HUES6 (cell line): ENCODE measurements at regions not wholly inside any gene's neighbourhood (a gene's known extent, or its start where the extent isn't known, plus 50 kb on each side); places are given as distances from the start of the nearest gene placed in this dataset.

ENCODE experiments used
- H3K27ac ChIP-seq: 2 replicates; pipeline ENCODE4 v1.7.0; 2013; ENCODE audit warnings: low read depth, mild to moderate bottlenecking, low read length, inconsistent platforms
- H3K27me3 ChIP-seq: 2 replicates; pipeline ENCODE4 v1.6.1; 2013; ENCODE audit warnings: low read length; ENCODE audit not compliant: control insufficient read depth, insufficient read depth
- H3K36me3 ChIP-seq: 2 replicates; pipeline ENCODE4 v1.6.1; 2013; ENCODE audit warnings: low read length; ENCODE audit not compliant: control insufficient read depth, insufficient read depth
- H3K4me1 ChIP-seq: 2 replicates; pipeline ENCODE4 v1.6.1; 2013; ENCODE audit warnings: low read length; ENCODE audit not compliant: control insufficient read depth, insufficient read depth
- H3K4me3 ChIP-seq: 2 replicates; pipeline ENCODE4 v1.5.1; 2013; ENCODE audit warnings: low read depth, low read length
- H3K9ac ChIP-seq: one replicate; pipeline ENCODE4 v1.6.1; 2013; ENCODE audit warnings: mild to moderate bottlenecking, low read length
- H3K9me3 ChIP-seq: 2 replicates; pipeline ENCODE4 v1.6.1; 2013; ENCODE audit warnings: low read depth, low read length; ENCODE audit not compliant: control insufficient read depth, insufficient read depth

- Histone ChIP-seq H3K4me1 (no peaks in the 10 kb centered on the region), H3K27ac (no peak overlapping the region), H3K9me3 (no peaks in the 10 kb centered on the region; the same call in 1 of the 2 replicates), H3K27me3 (no peaks in the 10 kb centered on the region), H3K4me3 (no peak overlapping the region), H3K9ac (no peak overlapping the region), H3K36me3 (no peaks in the 10 kb centered on the region)
Measured at GRCh38 chr22:49181942-49182341, 645.7 kb downstream of the BRD1 start.

DNA sequence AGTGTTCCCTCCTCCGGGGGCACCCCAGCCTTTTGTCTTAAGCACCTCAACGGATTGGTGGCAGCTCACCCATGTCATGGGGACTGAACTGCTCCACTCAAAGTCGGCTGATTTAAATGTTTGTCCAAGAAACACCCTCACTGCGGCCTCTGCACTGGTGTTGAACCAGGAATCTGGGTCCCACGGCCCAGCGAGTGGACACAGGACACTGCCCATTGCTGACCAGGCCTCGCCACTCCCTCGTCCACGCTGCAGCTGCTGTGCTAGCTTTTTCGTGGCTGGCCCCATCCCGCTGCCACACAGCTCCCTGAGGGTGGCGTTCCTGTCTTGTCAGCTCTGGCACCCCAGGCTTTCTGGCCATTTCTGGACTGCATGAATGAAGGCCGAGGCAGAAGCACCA, 646.2 kb downstream of the BRD1 start:
- Histone ChIP-seq H3K27ac (no peak overlapping the region), H3K36me3 (no peaks in the 10 kb centered on the region), H3K4me3 (no peak overlapping the region), H3K9me3 (no peaks in the 10 kb centered on the region; the same call in 1 of the 2 replicates), H3K27me3 (no peaks in the 10 kb centered on the region), H3K9ac (no peak overlapping the region), H3K4me1 (no peaks in the 10 kb centered on the region)

GRCh38 chr22:49180683-49181024, 647.0 kb downstream of the BRD1 start:
- Histone ChIP-seq H3K4me1 (no peaks in the 10 kb centered on the region), H3K27ac (no peak overlapping the region), H3K4me3 (no peak overlapping the region), H3K36me3 (no peaks in the 10 kb centered on the region), H3K9me3 (peaks cover 4% of the 10 kb centered on the region; the same call in 1 of the 2 replicates), H3K9ac (no peak overlapping the region), H3K27me3 (no peaks in the 10 kb centered on the region)

- Histone ChIP-seq H3K9me3 (peaks cover 4% of the 10 kb centered on the region; the same call in 1 of the 2 replicates), H3K4me1 (no peaks in the 10 kb centered on the region), H3K27me3 (no peaks in the 10 kb centered on the region), H3K9ac (no peak overlapping the region), H3K4me3 (no peak overlapping the region), H3K36me3 (no peaks in the 10 kb centered on the region), H3K27ac (no peak overlapping the region)
Measured at GRCh38 chr22:49179886-49180682, 647.6 kb downstream of the BRD1 start.

- Histone ChIP-seq H3K4me3 (no peak overlapping the region), H3K9ac (no peak overlapping the region), H3K4me1 (no peaks in the 10 kb centered on the region), H3K36me3 (no peaks in the 10 kb centered on the region), H3K9me3 (peaks cover 4% of the 10 kb centered on the region; the same call in 1 of the 2 replicates), H3K27me3 (no peaks in the 10 kb centered on the region), H3K27ac (no peak overlapping the region)
Measured at GRCh38 chr22:49179175-49179574, 648.5 kb downstream of the BRD1 start.

DNA sequence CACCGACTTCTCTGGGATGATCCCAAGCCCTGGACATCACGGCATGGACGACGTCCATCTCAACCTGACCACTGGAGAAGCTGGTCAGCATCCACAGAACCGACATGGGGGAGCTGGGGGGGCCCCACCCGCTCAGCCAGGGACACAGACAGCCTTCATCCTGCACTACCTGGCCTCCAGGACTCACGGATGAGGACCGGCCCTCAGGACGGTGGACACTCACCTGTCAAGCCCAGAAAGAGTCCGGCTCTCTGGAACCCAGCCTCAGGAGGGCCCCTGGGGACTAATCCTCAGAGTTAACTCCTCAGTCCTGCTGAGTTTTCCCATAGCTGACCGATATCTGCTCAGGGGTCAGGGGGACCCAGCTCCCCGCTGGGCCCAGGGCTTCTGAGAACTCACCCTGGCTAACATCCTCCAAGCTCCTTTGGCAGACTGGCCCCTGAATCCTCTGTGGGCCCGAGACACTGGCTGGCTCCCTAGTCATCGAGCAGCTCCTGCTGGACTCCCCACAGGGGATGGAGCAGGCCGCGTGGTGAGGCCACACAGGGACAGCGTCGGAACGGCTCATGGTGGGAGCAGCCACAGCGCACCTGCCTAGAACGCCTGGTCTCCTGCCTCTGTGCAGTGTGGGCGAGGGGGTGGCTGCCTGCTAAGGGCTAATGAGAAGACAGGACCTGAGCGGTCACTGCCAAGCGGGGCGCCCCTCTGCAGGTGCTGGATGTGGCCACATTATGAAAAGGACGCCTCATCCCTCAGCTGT, 649.2 kb downstream of the BRD1 start:
- no peaks in the 10 kb centered on the region for H3K36me3 ChIP-seq
- H3K27ac ChIP-seq, result no peak overlapping the region
- H3K9ac ChIP-seq, result no peak overlapping the region
- H3K27me3 ChIP-seq, result no peaks in the 10 kb centered on the region
- H3K9me3 ChIP-seq, result peaks cover 4% of the 10 kb centered on the region; the same call in 1 of the 2 replicates
- H3K4me3 ChIP-seq, result no peak overlapping the region
- H3K4me1 ChIP-seq, result no peaks in the 10 kb centered on the region

DNA sequence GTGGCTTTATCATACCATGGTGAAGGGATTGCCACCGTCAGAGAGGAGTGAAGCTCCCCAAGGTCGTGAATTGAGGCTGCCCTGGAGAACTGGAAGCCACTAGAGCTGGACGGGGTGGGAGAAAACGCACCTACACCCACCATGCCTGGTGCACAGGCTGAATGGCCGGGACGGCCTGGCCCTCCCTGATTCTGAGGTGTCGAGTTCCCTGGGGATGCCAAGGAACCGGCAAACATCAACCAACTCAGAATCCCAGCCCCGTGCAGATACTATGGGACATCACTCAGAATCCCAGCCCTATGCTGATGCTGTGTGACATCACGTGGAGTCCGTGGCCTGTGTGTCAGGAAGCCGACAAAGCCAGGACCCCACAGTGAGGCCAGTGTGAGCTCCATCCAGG, 650.0 kb downstream of the BRD1 start:
- Histone ChIP-seq H3K9ac (no peak overlapping the region), H3K9me3 (peaks cover 4% of the 10 kb centered on the region; the same call in 1 of the 2 replicates), H3K4me3 (no peak overlapping the region), H3K27me3 (no peaks in the 10 kb centered on the region), H3K4me1 (no peaks in the 10 kb centered on the region), H3K27ac (no peak overlapping the region), H3K36me3 (no peaks in the 10 kb centered on the region)

DNA sequence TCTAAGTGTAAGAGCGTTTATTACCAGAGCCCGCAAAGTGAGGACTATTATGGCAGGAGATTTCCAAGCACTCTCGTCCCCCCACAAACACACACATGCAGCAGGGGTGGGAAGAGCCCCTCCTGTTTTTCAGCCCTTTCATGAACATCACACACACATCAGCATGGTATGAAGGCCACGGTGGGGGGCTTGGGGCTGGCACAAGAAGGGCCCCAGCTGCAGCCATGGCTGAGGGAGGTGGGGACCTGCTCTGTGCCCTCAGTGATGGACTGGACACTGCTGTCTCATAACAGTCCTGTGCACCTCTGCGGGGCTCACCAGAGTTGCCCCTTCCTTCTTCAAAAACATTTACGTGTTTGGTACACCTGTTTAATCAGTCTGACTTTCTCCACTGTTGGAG, 650.7 kb downstream of the BRD1 start:
- H3K36me3 ChIP-seq, result no peaks in the 10 kb centered on the region
- H3K27me3 ChIP-seq, result no peaks in the 10 kb centered on the region
- no peak overlapping the region for H3K9ac ChIP-seq
- H3K27ac ChIP-seq, result no peak overlapping the region
- no peak overlapping the region for H3K4me3 ChIP-seq
- H3K9me3 ChIP-seq, result peaks cover 10% of the 10 kb centered on the region; the same call in 1 of the 2 replicates
- no peaks in the 10 kb centered on the region for H3K4me1 ChIP-seq

GRCh38 chr22:49170053-49170452, 657.6 kb downstream of the BRD1 start:
- Histone ChIP-seq H3K9me3 (peaks cover 22% of the 10 kb centered on the region), H3K4me1 (no peaks in the 10 kb centered on the region), H3K9ac (no peak overlapping the region), H3K36me3 (no peaks in the 10 kb centered on the region), H3K27me3 (no peaks in the 10 kb centered on the region), H3K27ac (no peak overlapping the region), H3K4me3 (no peak overlapping the region)

DNA sequence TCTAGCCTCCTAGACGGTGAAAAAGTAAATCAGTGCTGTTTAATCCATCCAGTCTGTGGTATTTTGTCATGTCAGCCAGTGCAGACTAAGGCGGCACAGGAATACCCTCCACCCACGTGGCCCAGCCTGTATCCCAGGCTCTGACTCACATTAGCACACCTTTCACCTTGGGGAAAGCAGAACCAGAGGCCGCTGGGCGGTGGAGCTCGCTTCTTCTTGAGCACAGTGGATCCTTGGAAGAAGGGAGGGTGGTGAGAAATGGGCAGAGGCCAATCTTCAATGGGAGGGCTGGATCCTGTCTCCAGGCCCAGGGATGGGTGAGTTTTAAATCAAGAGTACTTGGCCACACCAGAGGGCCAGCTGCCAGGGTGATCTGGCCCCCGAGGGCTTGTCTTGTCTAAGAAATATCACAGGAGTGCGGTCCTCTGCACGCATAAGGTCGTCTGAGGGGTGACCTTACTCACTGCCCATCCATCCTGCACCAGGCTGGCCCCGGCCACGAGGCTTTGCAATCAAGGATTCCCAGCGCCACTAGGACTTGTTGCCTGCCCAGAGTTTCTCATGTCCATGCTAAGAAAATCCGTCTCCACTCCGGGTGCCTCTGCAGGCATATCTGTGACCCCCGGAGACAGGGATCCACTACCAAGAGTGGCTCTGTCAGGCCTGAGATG, 658.5 kb downstream of the BRD1 start:
- no peaks in the 10 kb centered on the region for H3K27me3 ChIP-seq
- no peak overlapping the region for H3K27ac ChIP-seq
- H3K36me3 ChIP-seq, result no peaks in the 10 kb centered on the region
- peaks cover 22% of the 10 kb centered on the region for H3K9me3 ChIP-seq
- no peaks in the 10 kb centered on the region for H3K4me1 ChIP-seq
- no peak overlapping the region for H3K9ac ChIP-seq
- no peak overlapping the region for H3K4me3 ChIP-seq
